ENCODE measurements at regions not wholly inside any gene's neighbourhood (a gene's known extent, or its start where the extent isn't known, plus 50 kb on each side); places are given as distances from the start of the nearest gene placed in this dataset.

DNA sequence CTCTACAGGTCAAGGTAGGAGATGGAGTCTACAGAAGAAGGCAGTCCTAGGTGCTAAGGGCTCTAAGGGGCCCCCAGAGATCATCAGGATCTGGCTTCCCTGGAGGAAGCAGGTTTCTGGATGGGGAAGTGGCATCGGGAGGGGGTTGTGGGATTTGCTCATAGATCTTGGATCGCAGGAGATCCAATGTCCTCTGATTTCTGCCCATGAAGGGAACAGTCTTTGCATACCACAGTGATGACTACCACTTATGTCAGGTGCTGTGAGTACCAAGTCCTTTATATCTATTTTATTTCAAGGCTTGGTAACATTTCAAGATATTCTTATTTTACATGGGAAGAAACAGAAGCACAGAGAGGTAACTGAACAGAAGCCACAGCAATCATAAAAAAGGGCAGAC, 164.0 kb downstream of the RGS9 start:
- TF ChIP-seq, protein P1, sequence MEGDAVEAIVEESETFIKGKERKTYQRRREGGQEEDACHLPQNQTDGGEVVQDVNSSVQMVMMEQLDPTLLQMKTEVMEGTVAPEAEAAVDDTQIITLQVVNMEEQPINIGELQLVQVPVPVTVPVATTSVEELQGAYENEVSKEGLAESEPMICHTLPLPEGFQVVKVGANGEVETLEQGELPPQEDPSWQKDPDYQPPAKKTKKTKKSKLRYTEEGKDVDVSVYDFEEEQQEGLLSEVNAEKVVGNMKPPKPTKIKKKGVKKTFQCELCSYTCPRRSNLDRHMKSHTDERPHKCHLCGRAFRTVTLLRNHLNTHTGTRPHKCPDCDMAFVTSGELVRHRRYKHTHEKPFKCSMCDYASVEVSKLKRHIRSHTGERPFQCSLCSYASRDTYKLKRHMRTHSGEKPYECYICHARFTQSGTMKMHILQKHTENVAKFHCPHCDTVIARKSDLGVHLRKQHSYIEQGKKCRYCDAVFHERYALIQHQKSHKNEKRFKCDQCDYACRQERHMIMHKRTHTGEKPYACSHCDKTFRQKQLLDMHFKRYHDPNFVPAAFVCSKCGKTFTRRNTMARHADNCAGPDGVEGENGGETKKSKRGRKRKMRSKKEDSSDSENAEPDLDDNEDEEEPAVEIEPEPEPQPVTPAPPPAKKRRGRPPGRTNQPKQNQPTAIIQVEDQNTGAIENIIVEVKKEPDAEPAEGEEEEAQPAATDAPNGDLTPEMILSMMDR (IDR thresholded peaks at IDR 0.05) = no peak
- Histone ChIP-seq H3K9me3 (ENCODE audit: control insufficient read depth, insufficient read depth, low read length) (no peaks in the 10 kb centered on the region), H3K36me3 (ENCODE audit: control insufficient read depth, insufficient read depth, low read length) (no peaks in the 10 kb centered on the region), H3K27ac (ENCODE audit: low read length) (no peak overlapping the region), H3K4me1 (ENCODE audit: control insufficient read depth, insufficient read depth, low read length) (no peaks in the 10 kb centered on the region), H3K27me3 (ENCODE audit: control insufficient read depth, insufficient read depth, low read length) (no peaks in the 10 kb centered on the region), H3K4me3 (ENCODE audit: low read length) (no peak overlapping the region)
- Mint-ChIP-seq H3K27ac (no peak overlapping the region), H3K4me1 (no peaks in the 10 kb centered on the region), H3K27me3 (ENCODE audit: low read depth in 2 of 2) (peaks cover 9 to 35% of the 10 kb centered on the region in 2 donors), H3K36me3 (no peaks in the 10 kb centered on the region), H3K9me3 (no peaks in the 10 kb centered on the region), H3K4me3 (no peak overlapping the region)
- intact Hi-C loops (cut with micrococcal nuclease) = no loop called here
- no peak for ATAC-seq
- WGBS (ENCODE audit: insufficient coverage) = 86% methylated on average over 2 of the region's 2 CpGs
- no peak for DNase-seq

DNA sequence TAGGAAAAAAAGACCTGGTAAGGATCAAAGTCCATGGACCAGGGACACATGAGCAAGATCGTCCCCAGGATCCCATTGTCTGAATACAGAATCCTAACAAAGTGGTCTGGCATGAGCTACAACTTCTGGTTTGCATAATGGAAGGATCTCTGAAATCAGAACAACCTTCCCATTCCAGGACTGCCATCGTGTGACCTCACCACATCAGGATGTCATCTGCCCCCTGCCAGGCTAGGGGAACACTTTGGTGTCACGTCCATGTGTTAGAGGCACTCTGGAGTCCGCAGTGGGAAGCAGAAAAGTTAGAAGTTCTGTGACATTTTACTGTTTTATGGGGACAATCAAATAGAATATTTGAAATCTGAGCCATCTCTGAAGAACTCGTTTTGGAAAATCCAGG, 160.7 kb downstream of the RGS9 start:
- H3K9me3 Mint-ChIP-seq = no peaks in the 10 kb centered on the region
- H3K4me3 Mint-ChIP-seq = no peak overlapping the region
- H3K27me3 ChIP-seq (ENCODE audit: control insufficient read depth, insufficient read depth, low read length) = no peaks in the 10 kb centered on the region
- WGBS (ENCODE audit: insufficient coverage) = 39% methylated on average over 5 of the region's 5 CpGs
- ATAC-seq (no peak), DNase-seq (no peak)
- H3K36me3 ChIP-seq (ENCODE audit: control insufficient read depth, insufficient read depth, low read length) = no peaks in the 10 kb centered on the region
- peaks cover 6% of the 10 kb centered on the region for H3K4me1 ChIP-seq (ENCODE audit: control insufficient read depth, insufficient read depth, low read length)
- H3K27ac Mint-ChIP-seq = no peak overlapping the region
- no peak overlapping the region for H3K27ac ChIP-seq (ENCODE audit: low read length)
- TF ChIP-seq, protein P1 (IDR thresholded peaks at IDR 0.05) = no peak
- intact Hi-C loops (cut with micrococcal nuclease) = no loop called here
- H3K4me3 ChIP-seq (ENCODE audit: low read length) = no peak overlapping the region
- peaks cover 6% of the 10 kb centered on the region in 2 donors for H3K4me1 Mint-ChIP-seq
- H3K27me3 Mint-ChIP-seq (ENCODE audit: low read depth in 2 of 2) = peaks cover 13 to 37% of the 10 kb centered on the region in 2 donors
- no peaks in the 10 kb centered on the region for H3K9me3 ChIP-seq (ENCODE audit: control insufficient read depth, insufficient read depth, low read length)
- no peaks in the 10 kb centered on the region for H3K36me3 Mint-ChIP-seq

DNA sequence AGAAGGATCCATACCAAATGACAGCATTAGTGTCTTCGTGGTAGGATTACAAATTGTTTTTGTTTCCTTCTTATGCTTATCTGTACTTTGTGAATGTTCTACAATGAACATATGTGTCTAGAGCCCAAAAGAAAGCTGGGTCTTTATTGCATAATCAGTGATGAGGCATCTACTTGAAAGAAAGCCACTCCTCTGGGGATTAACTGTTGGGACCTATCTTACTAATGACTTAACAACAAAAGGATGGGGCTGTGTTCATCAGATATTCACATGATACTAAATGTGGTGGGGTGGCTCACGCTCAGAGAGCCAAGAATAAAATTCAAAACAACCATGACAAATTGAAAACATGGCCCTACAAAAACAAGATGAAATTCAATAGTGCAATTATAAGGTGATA, 160.2 kb downstream of the RGS9 start:
- TF ChIP-seq, protein P1 (IDR thresholded peaks at IDR 0.05) = no peak
- Mint-ChIP-seq H3K4me3 (no peak overlapping the region), H3K4me1 (peaks cover 6% of the 10 kb centered on the region in 2 donors), H3K27me3 (ENCODE audit: low read depth in 2 of 2) (peaks cover 13 to 32% of the 10 kb centered on the region in 2 donors), H3K27ac (no peak overlapping the region), H3K9me3 (no peaks in the 10 kb centered on the region), H3K36me3 (no peaks in the 10 kb centered on the region)
- H3K9me3 ChIP-seq (ENCODE audit: control insufficient read depth, insufficient read depth, low read length) = no peaks in the 10 kb centered on the region
- peaks cover 6% of the 10 kb centered on the region for H3K4me1 ChIP-seq (ENCODE audit: control insufficient read depth, insufficient read depth, low read length)
- no peak for DNase-seq
- no CpG with 5 or more reads among the region's 2 CpGs for WGBS (ENCODE audit: insufficient coverage)
- H3K27me3 ChIP-seq (ENCODE audit: control insufficient read depth, insufficient read depth, low read length) = no peaks in the 10 kb centered on the region
- ATAC-seq = no peak
- no peaks in the 10 kb centered on the region for H3K36me3 ChIP-seq (ENCODE audit: control insufficient read depth, insufficient read depth, low read length)
- no peak overlapping the region for H3K4me3 ChIP-seq (ENCODE audit: low read length)
- intact Hi-C loops (cut with micrococcal nuclease) = no loop called here
- H3K27ac ChIP-seq (ENCODE audit: low read length) = no peak overlapping the region

DNA sequence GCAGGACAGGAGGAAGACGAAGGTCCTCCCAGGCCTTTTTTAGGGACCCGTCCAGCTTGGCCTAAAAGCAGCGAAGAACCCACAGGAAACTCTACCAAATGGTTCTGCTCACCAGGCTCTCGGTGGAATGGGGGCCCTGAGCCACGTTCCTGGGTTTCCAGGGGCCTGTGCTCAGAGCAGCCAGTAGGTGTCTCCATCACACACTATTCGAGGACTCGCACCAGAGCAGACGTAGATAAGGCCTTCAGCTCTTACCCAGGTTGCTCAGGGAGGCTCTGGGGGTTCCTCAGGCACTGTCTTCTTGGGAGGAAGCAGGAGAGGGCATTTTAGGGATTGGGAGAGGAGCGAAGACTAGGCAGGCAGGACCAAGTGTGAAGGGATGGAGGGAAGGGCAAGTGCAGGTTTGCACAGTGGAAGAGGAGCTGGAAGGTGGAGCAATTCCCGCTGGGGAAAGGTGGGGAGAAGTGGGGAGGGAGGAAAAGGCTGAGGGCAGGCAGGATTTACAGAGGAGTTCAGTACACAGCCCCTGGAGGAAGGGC, 157.1 kb downstream of the RGS9 start:
- Mint-ChIP-seq H3K36me3 (no peaks in the 10 kb centered on the region), H3K27ac (peak overlapping the region in 1 of 2 donors; percentile 7), H3K9me3 (no peaks in the 10 kb centered on the region), H3K27me3 (ENCODE audit: low read depth in 2 of 2) (peaks cover 7 to 24% of the 10 kb centered on the region in 2 donors), H3K4me1 (peaks cover 6% of the 10 kb centered on the region in 2 donors), H3K4me3 (no peak overlapping the region)
- H3K9me3 ChIP-seq (ENCODE audit: control insufficient read depth, insufficient read depth, low read length) = no peaks in the 10 kb centered on the region
- DNase-seq = peak; percentile 27 to 79
- H3K36me3 ChIP-seq (ENCODE audit: control insufficient read depth, insufficient read depth, low read length) = no peaks in the 10 kb centered on the region
- WGBS (ENCODE audit: insufficient coverage) = 12% methylated on average over 10 of the region's 10 CpGs
- H3K27ac ChIP-seq (ENCODE audit: low read length) = no peak overlapping the region
- TF ChIP-seq, protein P1 (IDR thresholded peaks at IDR 0.05) = peak; percentile 61
- no peaks in the 10 kb centered on the region for H3K27me3 ChIP-seq (ENCODE audit: control insufficient read depth, insufficient read depth, low read length)
- peaks cover 6% of the 10 kb centered on the region for H3K4me1 ChIP-seq (ENCODE audit: control insufficient read depth, insufficient read depth, low read length)
- H3K4me3 ChIP-seq (ENCODE audit: low read length) = no peak overlapping the region
- intact Hi-C loops (cut with micrococcal nuclease) = loop anchor here (1.0 kb wide), 2 partner anchors 262 to 871 kb away; no protein-coding TSS in a partner anchor
- ATAC-seq = peak; percentile 61 to 93 (median 64)

Data from natural killer cell (primary cell).